Fibroblast of lung (primary cell): ENCODE measurements at regions not wholly inside any gene's neighbourhood (a gene's known extent, or its start where the extent isn't known, plus 50 kb on each side); places are given as distances from the start of the nearest gene placed in this dataset.

Source experiments
- CTCF ChIP-seq, 2 donors: IDR thresholded peaks in 1 of 2; conservative IDR thresholded peaks in 1 of 2; 1 replicate in 1 of 2; 2 replicates in 1 of 2; pipeline ENCODE4 v1.5.1; 2011 to 2012; ENCODE audit warnings: low read length in 2 of 2, control low read depth in 1 of 2, inconsistent platforms in 1 of 2, low read depth in 1 of 2, mild to moderate bottlenecking in 1 of 2
- EZH2 ChIP-seq: IDR thresholded peaks from 2 replicates; pipeline ENCODE4 v1.5.1; 2012; ENCODE audit warnings: low read length, control low read depth, mild to moderate bottlenecking; ENCODE audit errors: missing control alignments

GRCh38 chr2:175631245-175631623 lies 370.8 kb downstream of the LNPK start:
- TF ChIP-seq CTCF (conservative IDR thresholded peaks at IDR 0.05 in 1 of 2, IDR thresholded peaks at IDR 0.05 in 1 of 2; ENCODE audit: low read depth in 1 of 2, low read length in 2 of 2) (no peak), EZH2 (no peak)
